Renal cortical epithelial cell (primary cell): ENCODE measurements at regions not wholly inside any gene's neighbourhood (a gene's known extent, or its start where the extent isn't known, plus 50 kb on each side); places are given as distances from the start of the nearest gene placed in this dataset.
A peak's percentile ranks its signal among the peaks of the same experiment; 100 is the strongest.

Source experiments
- DNase-seq: peaks from one replicate; pipeline ENCODE4 v3.0.0-alpha.2; 2011; ENCODE audit warnings: low read depth

DNA sequence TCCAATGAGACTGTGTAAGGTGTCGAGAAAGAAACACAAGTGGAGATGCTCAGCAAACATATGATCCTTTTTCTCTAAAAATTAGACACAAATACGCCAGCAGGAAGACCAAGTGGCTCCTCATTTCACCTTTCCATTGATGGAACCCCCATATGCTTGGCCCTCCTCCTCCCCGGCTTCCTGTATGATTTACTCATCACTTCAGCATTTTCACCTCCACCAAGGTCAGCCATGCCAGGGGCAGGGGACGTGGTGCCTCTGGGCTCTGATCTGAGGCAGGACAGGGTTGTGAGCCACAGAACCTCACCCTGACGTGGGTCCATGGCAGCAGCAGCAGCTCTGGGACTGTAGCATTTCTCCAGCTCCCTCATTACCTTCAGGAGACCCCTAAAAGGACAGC, 116.8 kb upstream of the PFKP start:
- no peak for DNase-seq

DNA sequence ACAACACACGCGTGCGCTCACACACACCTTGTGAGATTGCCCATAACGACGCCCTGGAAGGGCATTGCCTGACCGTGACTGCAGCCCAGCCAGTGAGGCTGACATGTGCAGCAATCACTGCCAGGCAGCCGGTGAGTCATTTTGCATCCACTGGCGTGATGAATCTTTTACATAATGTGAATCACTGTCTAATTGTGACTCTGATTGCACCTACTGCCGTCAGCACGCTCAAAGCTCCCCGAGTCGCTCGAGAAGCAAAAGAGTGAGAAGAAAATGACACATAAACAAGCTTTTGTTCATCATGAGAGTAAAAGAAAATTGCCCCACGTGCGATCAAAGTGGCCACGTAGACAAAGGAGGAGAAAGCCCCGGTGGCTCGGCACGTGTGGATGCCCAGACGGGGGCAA, 117.4 kb upstream of the PFKP start:
- DNase-seq, result peak; percentile 60

DNA sequence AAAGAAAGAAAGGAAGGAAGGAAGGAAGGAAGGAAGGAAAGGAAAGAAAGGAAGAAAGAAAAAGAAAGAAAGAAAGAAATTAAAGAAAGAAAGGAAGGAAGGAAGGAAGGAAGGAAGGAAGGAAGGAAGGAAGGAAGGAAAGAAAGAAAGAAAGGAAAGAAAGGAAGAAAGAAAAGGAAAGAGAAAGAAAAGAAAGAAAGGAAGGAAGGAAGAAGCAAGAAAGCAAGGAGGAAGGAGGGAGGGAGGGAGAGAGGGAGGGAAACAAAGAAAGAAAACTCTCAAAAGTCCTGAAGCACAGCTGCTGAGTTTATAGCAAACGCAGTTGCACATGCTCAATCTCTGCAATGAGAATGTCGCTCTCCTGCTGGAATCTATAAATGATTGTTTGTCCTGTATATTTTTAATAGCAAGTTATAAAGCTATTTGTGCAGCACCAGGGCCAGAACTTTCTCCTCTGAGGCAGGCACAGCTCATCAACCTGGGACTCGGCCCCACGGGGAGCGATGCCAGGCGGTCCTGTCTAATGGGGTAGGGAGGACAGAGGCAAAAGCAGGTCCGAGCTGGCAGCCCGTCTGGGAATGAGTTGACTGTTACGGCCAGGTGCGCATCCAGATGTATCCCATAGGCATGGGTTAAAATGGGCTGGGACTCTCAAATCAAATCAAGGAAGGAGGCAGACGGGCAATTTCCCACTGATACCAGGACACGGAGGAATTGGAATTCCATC, 118.0 kb upstream of the PFKP start:
- no peak for DNase-seq

DNA sequence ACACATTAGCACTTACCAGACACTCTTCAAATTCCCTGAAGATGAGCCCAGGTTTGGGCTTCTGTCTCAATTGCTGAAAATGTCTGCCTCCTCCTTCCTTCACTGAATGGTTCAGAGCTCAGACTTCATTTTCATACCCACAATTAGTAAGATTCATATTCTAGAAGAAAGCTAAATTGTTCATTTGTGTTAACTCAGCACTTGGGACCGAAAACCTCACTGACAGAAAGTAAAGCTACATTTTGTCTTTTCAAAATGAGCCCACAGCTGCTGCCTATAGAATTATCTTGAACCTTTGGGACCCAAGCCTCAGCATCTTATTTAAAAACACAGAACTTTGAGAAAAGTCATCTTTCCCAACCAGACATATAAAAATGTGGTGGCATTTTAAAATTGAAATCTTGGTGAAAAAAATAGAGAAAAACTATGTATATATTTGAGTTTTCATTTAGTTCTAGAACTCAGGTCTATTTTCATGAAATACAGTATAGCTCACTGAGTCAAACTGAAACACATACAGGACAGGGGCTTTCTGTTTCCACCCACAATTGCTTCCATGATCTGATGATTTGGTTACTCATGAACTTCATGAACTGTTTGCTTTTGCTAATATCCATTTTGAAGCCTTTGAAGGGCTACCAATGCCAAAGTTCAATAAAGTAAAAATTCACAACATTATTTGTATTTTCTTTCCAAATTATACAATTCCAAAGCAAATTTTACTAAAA, 119.1 kb upstream of the PFKP start:
- no peak for DNase-seq

DNA sequence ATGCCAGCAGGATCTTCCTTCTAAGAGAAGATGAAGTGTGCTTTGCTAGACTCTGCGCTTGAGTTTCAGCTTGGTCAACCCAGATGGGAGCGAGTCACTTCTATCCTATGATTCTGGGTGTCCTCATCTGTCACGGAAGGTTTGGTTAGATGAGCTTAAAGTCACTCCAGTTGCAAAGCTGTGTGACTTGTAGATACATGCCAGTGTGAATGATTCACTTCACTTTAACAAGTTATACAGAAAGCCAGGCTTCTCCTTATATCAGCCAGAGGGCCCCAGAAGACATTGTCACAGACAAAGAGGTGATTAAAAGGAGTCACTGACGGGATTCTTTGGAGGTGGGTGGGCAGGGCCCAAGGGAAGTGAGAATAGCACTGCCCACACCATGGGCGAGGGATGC, 122.6 kb upstream of the PFKP start:
- no peak for DNase-seq

DNA sequence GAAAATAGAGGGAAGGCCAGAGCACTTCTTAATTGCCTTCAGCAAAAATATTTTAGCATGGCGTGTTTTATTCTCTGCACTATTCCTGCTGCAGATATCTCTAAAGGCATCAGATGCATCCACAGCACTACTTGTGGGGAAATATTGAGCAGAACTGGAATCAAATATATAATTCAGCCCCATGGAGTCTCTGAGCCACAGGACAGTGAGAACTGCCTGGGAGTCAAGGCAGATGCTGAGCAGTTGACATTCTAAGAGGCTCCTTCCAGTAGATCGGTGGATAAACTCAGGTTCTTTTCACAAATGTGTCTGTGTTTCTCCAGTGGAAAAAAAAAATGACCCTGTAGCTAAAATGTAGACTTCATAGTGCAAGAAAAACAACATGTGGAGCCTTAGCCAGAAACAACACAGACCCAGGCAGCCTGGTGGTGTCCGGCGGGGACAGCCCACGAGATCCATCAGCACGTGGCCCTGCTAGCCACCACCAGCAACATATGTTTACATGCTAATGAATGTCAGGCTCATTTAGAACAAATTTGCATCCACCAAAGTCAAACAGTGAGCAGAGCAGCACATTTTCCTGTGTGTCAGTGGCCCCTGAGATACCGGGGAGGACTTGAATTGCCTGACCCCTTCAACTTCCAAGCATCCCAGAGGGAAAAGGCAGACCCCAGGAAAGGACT, 123.3 kb upstream of the PFKP start:
- no peak for DNase-seq

DNA sequence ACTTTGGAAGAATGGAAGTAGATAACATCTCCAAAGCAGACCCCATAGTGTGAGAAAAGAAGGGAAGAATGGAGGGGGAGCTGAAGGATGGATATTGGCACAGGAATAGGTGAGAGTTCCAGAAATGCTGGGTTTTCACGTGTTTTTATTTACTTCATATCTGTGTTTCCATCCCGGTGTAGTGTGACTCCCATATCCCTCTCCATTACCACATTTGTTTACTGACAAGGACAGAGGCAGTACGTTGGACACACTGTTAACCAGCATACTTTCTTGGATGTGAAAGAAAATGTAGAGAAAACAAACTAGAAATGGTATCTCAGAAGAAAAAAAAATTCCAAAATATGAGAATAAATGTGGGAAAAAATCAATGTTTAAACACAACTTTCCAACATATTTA, 124.4 kb upstream of the PFKP start:
- DNase-seq, result no peak

DNA sequence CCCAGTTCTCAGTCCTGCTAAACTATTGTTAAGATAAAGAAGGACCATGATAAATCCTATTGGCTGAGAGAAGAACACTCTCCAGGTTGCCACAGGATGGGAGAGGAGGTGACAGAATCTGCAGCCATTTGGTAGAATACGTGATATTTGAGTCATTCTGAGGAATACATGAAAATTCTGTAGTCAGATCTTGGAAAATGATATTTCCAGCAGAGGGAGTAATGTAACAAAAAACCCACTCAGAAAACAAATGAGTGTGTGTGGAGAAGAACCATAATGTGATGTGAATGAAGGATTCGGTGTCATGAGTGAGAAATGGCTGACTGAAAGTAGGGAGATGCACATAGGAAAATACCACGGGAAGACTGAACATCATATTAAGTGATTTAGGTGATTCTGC, 128.5 kb upstream of the PFKP start:
- no peak for DNase-seq

DNA sequence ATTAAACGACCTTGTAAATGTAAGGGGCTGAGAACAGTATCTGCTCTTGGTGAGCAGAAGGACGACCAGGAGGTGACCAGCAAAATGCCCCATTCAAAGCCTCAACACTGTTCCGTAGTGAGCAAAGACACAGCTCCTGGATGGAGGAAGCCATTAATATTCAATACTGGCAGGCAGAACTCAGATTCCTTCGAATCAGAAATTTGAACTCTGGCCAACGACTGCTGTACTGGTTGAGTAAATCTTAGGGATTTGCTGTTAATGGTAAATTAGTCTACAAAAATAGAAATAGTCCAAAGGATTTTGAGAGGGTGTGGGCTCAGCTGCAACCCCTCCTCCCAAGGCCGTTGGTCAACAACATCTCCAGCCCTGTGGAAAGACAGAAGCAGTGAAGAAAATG, 130.5 kb upstream of the PFKP start:
- peak; percentile 81 for DNase-seq

DNA sequence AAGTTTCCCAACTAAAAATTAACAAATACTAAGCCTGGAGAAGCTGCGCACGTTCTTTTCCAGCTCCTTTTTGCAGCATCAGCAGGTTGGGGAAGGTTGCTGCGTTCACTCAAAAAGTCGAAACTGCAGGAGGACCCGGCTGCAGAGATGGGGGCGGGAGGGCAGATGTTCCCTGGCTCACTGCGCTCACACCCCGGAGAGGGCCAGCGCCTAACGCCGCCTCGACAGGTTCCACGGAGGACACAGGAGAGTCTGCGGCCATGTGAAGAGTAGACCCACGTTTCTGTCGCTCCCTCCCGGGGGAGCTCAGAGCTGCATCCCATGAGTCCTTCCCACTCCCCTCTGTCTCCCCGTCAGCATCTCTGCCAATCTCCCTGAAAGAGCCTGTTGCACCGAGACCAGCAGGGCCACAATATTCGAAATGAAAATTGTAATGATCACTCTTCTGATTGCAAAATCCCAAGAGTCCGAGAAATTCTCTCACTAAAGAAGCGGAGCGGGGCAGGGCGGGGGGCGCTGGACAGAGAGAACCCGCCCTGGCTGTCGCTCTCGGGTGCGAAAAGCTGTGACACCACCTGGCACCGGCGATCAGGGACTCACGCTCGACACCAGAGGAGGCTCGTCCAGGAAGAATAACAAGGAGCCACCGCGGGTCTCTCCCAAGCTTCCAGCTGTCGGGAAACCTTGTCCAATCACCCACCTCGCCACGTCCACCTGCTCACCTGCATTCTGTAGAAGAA, 131.5 kb upstream of the PFKP start:
- DNase-seq, result no peak

DNA sequence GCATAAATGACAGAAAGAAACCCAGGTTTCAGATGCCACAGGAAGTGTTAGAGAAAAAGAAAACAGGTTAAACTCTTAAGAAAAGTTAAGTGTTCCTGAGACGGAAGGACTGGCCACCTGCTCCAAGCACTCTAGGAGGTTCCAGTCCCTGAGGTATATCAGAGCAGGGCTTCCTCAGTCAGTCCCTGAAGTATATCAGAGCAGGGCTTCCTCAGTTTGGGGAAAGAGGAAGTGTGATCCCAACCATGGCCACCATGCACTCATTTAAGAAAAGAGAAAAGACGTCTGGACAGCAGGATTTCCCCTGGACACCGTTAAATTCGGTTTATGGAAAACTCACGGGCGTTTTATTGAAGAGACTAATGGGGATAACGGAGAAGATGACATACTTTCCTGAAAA, 133.4 kb upstream of the PFKP start:
- no peak for DNase-seq

DNA sequence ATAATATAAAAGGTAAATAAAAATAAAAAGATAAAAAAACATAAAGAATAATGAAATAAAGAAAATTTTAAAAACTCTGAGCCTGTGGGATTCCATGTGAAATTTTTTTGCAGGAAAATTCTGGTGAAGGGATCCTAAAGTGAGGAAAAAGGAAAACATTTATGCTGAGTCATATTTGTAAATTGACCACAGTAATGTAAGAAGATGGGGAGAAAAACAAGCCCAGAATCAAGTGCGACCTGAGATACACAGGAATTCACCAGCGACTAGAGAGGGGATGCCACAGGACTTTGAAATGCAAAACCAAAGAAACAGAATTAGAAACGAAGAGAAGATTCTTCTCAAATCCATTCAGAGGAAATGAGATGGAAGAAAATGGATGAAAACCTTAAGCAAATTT, 133.8 kb upstream of the PFKP start:
- no peak for DNase-seq

DNA sequence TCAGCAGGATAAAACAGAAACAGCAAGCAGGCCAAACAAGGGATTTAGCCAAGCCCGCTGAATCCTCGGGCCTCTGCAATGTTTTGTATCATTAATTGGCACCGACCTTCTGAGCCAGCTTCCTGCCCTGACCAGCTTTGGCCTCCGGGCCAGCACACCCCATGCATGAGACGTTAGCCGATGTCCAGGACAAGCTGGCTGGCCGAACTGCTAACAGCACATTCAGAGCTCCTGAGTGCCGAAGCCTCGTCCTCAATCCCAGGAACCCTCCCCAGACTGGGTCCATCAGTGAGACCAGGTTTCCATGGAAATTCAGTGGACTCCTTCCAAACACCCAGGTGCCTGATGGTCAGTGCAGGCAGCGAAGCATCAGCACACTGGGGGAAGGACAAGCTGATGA, 134.3 kb upstream of the PFKP start:
- peak; percentile 30 for DNase-seq

DNA sequence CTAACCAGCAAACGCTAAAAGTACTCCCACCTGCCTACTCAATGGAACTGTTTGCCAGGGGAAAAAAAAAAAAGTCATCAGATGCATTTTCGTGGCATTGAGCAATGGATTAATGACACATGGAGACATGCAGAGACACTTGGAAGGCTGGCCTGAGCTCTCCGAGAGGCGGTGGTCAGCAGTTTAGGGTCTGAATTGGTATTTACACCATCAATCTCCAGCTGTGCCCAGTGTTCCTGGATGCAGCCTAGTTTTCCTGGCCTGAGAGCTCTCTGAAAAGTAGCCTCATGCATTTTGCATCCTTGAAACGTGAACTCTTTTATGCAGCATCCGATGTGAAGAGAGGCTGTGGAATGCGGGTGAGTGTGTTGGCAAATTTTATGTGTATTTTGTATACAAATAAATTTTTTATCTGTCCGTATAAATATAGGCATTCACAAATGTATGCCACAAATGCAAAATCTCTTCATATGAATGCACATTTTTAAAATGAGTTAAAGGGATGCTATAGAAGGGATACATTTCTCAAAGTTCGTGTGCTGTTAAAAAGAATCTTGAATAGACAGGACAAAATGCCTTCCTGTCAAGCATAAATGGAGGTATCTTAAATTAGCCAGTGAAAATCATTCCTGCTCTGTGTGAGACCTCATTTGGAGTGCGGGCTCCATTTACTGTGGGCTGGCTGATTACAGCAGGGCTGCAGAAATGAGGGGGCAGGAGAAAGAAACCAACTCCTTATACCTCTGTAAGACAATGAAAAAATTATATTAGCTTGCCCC, 137.7 kb upstream of the PFKP start:
- DNase-seq, result no peak

DNA sequence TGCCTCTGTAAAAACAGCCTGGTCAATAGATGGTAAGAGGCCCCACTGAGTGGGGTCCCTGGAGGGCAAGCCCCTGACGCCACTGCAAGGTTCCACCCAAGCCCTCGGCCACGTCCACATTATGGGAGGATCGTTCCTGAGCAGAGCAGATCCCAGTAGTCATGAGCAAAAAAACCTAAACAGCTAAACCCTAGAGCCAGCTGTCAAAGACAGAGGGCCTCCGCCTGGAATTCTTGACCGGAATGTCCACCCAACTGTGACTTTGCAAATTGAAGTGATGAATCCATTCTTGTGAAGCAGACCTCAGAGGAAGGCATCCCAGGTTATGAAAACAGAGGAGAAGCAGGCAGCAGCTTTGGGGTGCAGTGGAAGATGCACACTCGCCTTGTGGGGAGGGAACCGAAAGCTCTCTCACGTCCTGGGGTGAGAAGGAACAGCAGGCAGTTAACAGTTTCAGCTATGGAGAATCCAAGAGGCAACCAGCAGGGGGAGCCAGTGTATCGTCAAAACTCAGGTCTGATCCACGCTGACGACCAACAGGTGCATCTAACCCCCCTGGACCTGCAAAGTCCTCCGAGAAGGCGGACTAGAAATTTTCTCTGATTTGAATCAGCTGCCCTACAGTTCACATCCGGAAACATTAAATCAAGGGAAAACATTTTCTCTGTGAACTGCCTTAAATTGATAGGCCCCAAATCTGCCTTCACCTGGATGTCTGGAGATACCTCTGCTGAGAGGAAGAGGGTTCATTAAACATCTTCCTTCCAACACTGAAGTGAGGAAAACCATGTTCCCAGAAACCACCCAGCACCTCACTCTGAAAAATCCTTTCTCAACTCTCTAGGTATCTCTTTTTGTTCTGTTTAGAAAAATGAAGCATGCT, 139.1 kb upstream of the PFKP start:
- peak; percentile 57 for DNase-seq

DNA sequence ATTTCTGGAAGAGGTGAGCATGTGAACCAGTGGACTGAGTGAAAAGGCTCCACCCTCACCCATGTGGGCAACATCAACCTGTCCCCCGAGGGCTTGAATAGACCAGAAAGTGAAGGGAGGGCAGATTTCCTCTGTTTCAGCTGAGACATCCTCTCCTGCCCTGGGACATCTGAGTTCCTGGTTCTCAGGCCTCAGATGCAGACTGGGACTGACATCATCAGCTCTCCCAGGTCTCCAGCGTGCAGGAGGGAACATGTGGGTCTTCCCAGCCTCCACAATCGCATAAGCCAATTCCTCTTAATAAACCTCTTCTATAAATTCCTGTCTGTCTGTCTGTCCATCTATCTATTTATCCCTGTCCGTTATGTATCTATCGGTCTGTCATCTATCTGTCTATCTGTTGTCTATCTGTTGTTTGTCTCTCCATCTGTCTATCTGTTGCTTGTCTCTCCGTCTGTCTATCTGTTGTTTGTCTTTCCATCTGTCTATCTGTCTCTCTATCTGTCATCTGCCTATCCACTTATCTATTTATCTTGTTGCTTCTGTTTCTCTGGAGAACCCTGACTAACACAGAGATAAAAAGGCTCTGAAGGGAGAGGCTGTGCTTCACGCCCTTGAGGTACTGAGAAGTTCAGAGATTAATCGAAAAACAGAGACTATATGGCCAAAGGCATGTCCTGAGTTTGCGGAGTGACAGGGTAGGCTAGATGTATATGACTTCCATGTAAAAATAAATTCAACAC, 140.3 kb upstream of the PFKP start:
- no peak for DNase-seq

DNA sequence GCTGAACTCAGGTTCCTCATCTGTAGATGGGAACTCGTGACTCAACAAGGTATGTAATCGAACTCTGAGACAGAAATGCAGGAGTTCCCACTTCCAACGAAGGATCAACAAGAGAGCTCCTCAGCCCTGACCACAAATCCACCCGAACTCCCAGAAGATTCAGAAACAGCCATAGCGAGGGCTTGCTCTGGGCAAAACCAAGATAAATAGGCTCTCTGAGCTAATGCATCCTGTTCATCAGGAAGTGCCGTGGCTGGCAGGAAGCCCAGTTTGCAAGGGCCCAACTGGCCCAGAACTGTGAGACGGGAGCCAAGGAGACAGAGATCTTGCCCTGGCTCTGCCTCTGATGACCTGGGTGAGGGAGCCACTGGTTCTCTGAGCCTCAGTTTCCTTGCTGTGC, 141.7 kb upstream of the PFKP start:
- no peak for DNase-seq

DNA sequence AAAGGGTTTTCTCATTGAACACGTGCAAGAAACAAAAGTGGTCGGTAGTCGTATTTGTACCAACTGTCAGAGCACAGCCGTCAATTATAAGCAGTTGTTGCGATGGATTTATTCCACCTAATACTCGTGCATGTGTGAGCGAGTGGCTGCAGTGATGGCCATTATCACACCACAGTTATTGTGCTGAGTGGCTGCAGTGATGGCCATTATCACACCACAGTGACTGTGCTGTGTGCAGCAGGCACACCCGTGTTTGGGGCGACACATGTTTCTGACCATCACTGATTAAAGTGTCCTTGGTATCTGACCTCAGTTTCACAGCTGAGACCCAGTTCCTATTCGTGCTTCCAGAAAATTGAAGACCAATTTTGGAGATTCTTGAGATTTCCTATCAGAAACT, 142.9 kb upstream of the PFKP start:
- DNase-seq, result no peak

DNA sequence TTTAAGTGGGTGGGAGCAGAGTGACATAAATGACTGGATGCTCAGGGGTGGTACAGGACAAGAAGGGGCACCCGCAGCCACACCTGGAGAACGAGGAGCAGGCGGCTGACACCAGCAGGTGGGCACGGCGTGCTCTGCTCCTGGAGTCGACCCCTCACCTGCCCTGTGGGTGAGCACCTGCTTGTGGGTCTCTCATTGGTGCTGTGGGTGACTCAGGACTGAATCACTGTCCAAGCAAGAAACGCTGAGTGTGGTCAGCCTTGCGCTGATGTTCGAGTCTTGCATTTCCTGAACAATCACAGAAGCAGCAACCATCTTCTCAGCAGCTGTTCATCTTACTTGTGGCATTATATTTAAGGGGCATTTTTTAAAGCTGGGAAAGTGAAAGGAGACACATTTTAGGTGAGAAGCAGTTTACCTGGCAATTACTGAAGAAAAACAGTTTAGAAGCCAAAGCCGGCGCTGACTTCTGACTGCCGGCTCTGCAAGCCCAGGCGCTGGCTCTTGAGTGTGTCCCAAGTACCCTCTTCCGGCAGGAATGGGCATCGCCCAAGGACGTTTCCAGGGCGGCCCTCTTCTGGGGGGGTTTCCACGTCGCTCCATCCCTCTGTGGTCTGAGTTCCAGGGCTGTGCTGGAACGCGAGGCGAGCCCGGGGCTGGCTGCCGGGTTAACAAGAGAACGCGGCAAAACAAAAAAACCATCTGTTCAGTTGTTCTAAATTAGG, 145.2 kb upstream of the PFKP start:
- DNase-seq, result peak; percentile 70
